HepG2 (cell line): ENCODE measurements at regions not wholly inside any gene's neighbourhood (a gene's known extent, or its start where the extent isn't known, plus 50 kb on each side); places are given as distances from the start of the nearest gene placed in this dataset.

Experiments
- ATAC-seq: fragments of 200-7000 bp; cut with Tn5 transposase; 3 replicates; pipeline ENCODE4 v1.9.1; 2020; ENCODE audit warnings: mild to moderate bottlenecking, moderate library complexity
- BruUV-seq: library from RNA; stranded (reverse); fragments of 400-500 nt; replicated peaks from 2 replicates; lab custom pipeline; 2021; lab: Mats Ljungman, UMichigan
- CTCF ChIA-PET: fragments of 300-600 bp; formaldehyde crosslinking; extraction: SDS; loops from one replicate; lab custom pipeline; 2021; ENCODE audit warnings: low total read pairs, inconsistent platforms, low intra/inter-chr PET ratio; lab: Yijun Ruan, JAX
- POLR2A ChIA-PET: fragments of 350-600 bp; sonication (Branson Sonifier 250); formaldehyde crosslinking; loops from one replicate; lab custom pipeline; 2020; ENCODE audit warnings: antibody characterized with exemption, inconsistent platforms; lab: Yijun Ruan, JAX
- DNase-seq: peaks from one replicate; pipeline ENCODE4 v3.0.0-alpha.2; 2015; ENCODE audit warnings: low spot score
- FAIRE-seq: peaks from 3 replicates; lab custom pipeline; 2011; peaks lifted over from hg19 to GRCh38; lab: Jason Lieb, UNC
- H2AFZ ChIP-seq: one replicate; pipeline ENCODE4 v1.6.1; 2011; ENCODE audit warnings: low read length, inconsistent platforms
- H3K27ac ChIP-seq: fragments of 300-600 bp; 3 replicates; pipeline ENCODE4 v1.8.0; 2011; ENCODE audit warnings: mixed run types, mild to moderate bottlenecking, mixed read lengths, low read length, inconsistent platforms; ENCODE audit not compliant: insufficient read depth; ENCODE audit errors: extremely low read length
- H3K27me3 ChIP-seq, 2 experiments: fragments of 200-600 bp in 1 of 2; 2 replicates in 1 of 2; 3 replicates in 1 of 2; pipeline versions ENCODE4 v1.6.0 to v1.8.0; 2011; ENCODE audit warnings: low read length in 2 of 2, mild to moderate bottlenecking in 2 of 2, moderate library complexity in 2 of 2, inconsistent platforms in 1 of 2; ENCODE audit not compliant: insufficient read depth in 2 of 2, control insufficient read depth in 1 of 2
- H3K36me3 ChIP-seq, 2 experiments: fragments of 200-600 bp in 1 of 2; replicated peaks in 1 of 2; 2 replicates in 1 of 2; 3 replicates in 1 of 2; pipeline versions ENCODE4 v1.5.1 to v1.8.0; 2011; ENCODE audit warnings: low read length in 2 of 2, inconsistent platforms in 1 of 2; ENCODE audit not compliant: insufficient read depth in 2 of 2, control insufficient read depth in 1 of 2
- H3K4me1 ChIP-seq: 2 replicates; pipeline ENCODE4 v1.5.1; 2012; ENCODE audit warnings: low read length, inconsistent platforms; ENCODE audit not compliant: insufficient read depth
- H3K4me2 ChIP-seq: 2 replicates; pipeline ENCODE4 v1.6.0; 2011; ENCODE audit warnings: low read depth, low read length, inconsistent platforms
- H3K4me3 ChIP-seq, 3 experiments: fragments of 200-600 bp in 1 of 3; sonication (generic), shearing (Covaris generic) in 1 of 3; replicated peaks in 1 of 3; 2 replicates each; pipeline ENCODE4 v1.5.1; 2011 to 2016; ENCODE audit warnings: low read length in 3 of 3, inconsistent platforms in 2 of 3, low read depth in 2 of 3, mild to moderate bottlenecking in 2 of 3, control low read depth in 1 of 3, mixed read lengths in 1 of 3; ENCODE audit not compliant: insufficient read depth in 1 of 3
- H3K79me2 ChIP-seq: one replicate; pipeline ENCODE4 v1.6.1; 2011; ENCODE audit warnings: low read length, inconsistent platforms; ENCODE audit not compliant: insufficient read depth
- H3K9ac ChIP-seq: 2 replicates; pipeline ENCODE4 v1.6.0; 2011; ENCODE audit warnings: mild to moderate bottlenecking, low read depth, low read length, inconsistent platforms; ENCODE audit not compliant: insufficient read depth
- H3K9me3 ChIP-seq: 2 replicates; pipeline ENCODE4 v1.5.1; 2012; ENCODE audit warnings: mild to moderate bottlenecking, low read length
- H4K20me1 ChIP-seq: 2 replicates; pipeline ENCODE4 v1.6.0; 2011; ENCODE audit warnings: inconsistent platforms, mild to moderate bottlenecking, low read length, moderate library complexity; ENCODE audit not compliant: insufficient read depth
- ATF7-NPFF ChIP-seq: sonication (generic); formaldehyde crosslinking; IDR thresholded peaks from 2 replicates; pipeline ENCODE4 v1.8.1; 2023; ENCODE audit warnings: mild to moderate bottlenecking, low read depth, missing genetic modification reagents, moderate library complexity
- IRF1 ChIP-seq: sonication (generic); formaldehyde crosslinking; IDR thresholded peaks from 2 replicates; pipeline ENCODE4 v1.4.0; 2020; ENCODE audit warnings: low read depth, mild to moderate bottlenecking, missing genetic modification reagents
- NFRKB ChIP-seq: fragments of 450-650 bp; IDR thresholded peaks from 2 replicates; pipeline ENCODE4 v1.6.1; 2017
- SP5 ChIP-seq: IDR thresholded peaks from 2 replicates; pipeline ENCODE4 v1.6.1; 2016; ENCODE audit warnings: low read depth, borderline replicate concordance
- TRAFD1 ChIP-seq: sonication (generic); formaldehyde crosslinking; IDR thresholded peaks from 2 replicates; pipeline ENCODE4 v1.5.1; 2020; ENCODE audit warnings: missing genetic modification reagents, mild to moderate bottlenecking, borderline replicate concordance
- ZNF512B ChIP-seq: sonication (generic); formaldehyde crosslinking; IDR thresholded peaks from 2 replicates; pipeline ENCODE4 v1.5.1; 2020; ENCODE audit warnings: missing genetic modification reagents, mild to moderate bottlenecking, borderline replicate concordance
- WGBS: methylation state at CpG from one replicate; pipeline ENCODE4 v1.1.6; 2017; ENCODE audit warnings: low lambda C conversion rate; 5-methylcytosine and 5-hydroxymethylcytosine counted together
- in situ Hi-C: cut with HindIII; loops from 2 replicates; pipeline ENCODE4 v1.10.0; 2017; ENCODE audit warnings: low pct_unique_long_range_greater_than_20kb; ENCODE audit not compliant: extremely low pct_ligation_motif_present
- intact Hi-C: fragments of 100-400 bp; cut with micrococcal nuclease; formaldehyde crosslinking; loops from one replicate; pipeline ENCODE4 v1.10.0; 2022; ENCODE audit not compliant: unreplicated experiment

- no peak for TF ChIP-seq TRAFD1 (CRISPR knock-in tag)
Measured at GRCh38 chr6:90916968-90917367, 330.1 kb upstream of the MAP3K7 start (continued).

DNA sequence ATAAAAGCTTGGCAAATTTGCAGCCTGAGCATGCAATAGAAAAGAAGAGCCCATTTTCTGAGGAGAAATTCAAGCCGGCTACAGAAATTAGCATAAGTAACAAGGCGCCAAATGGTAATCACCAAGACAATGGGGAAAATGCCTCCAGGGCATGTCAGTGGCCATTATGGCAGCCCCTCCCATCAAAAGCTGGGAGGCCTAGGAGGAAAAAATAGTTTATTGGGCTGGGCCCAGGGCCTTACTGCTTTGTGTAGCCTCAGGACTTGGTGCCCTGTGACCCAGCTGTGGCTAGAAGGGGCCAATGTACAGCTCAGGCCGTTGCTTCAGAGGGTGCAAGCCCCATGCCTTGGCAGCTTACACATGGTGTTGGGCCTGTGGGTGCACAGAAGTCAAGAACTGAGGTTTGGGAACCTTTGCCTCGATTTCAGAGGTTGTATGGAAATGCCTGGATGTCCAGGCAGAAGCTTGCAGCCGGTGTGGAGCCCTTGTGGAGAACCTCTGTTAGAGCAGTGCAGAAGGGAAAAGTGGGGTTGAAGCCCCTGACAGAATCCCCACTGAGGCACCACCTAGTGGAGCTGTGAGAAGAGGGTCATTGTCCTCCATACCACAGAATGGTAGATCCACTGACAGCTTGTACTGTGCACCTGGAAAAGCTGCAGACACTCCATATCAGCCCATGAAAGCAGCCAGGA, 328.5 kb upstream of the MAP3K7 start:
- 0% methylated on average over 4 of the region's 5 CpGs for WGBS
- H3K4me1 ChIP-seq: no peaks in the 10 kb centered on the region
- CTCF ChIA-PET: no interaction called here
- TF ChIP-seq ATF7-NPFF (CRISPR knock-in tag) (no peak), SP5 (no peak), IRF1 (CRISPR knock-in tag) (no peak), NFRKB (no peak), ZNF512B (CRISPR knock-in tag) (no peak)
- TF ChIP-seq, all 625 proteins: peak for 0
- H3K4me2 ChIP-seq: no peak overlapping the region
- in situ Hi-C loops (no loop called here), intact Hi-C loops (no loop called here)
- H3K9ac ChIP-seq: no peak overlapping the region
- POLR2A ChIA-PET: no interaction called here
- FAIRE-seq (no peak), ATAC-seq (no peak), DNase-seq (no peak)
- H3K27me3 ChIP-seq: no peaks in the 10 kb centered on the region; a peak in 1 of 5 replicates
- H3K4me3 ChIP-seq: no peak overlapping the region
- no peaks in the 10 kb centered on the region for H4K20me1 ChIP-seq
- H3K9me3 ChIP-seq: peaks cover 12% of the 10 kb centered on the region
- BruUV-seq: no TSS peak
- H3K27ac ChIP-seq: no peak overlapping the region
- no peaks in the 10 kb centered on the region for H3K79me2 ChIP-seq
- no peak overlapping the region for H2AFZ ChIP-seq
- H3K36me3 ChIP-seq: no peaks in the 10 kb centered on the region
